Right atrium auricular region (tissue), 2 donors: ENCODE measurements at regions not wholly inside any gene's neighbourhood (a gene's known extent, or its start where the extent isn't known, plus 50 kb on each side); places are given as distances from the start of the nearest gene placed in this dataset.
A peak's percentile ranks its signal among the peaks of the same experiment; 100 is the strongest.
"Not testable (repeated sequence)": the region's sequence is repeated elsewhere in the genome, so short reads cannot be mapped to it uniquely, and the experiment has no call there.

Experiments
- DNase-seq: peaks from one replicate; pipeline ENCODE4 v3.0.0-alpha.2; 2019; ENCODE audit warnings: low spot score
- H3K27ac ChIP-seq, 2 donors: fragments of 200-600 bp; sonication (generic); 1 replicate in 1 of 2; 2 replicates in 1 of 2; pipeline ENCODE4 v1.5.1; 2016 to 2019
- H3K27me3 ChIP-seq, 2 donors: fragments of 200-600 bp; sonication (generic); one replicate each; pipeline versions ENCODE4 v1.5.1 to v1.6.0; 2017 to 2019
- H3K36me3 ChIP-seq: fragments of 200-600 bp; sonication (generic); one replicate; pipeline ENCODE4 v1.5.1; 2016
- H3K4me1 ChIP-seq, 2 donors: fragments of 200-600 bp; sonication (generic); one replicate each; pipeline versions ENCODE4 v1.5.1 to v1.6.0; 2017 to 2019
- H3K4me3 ChIP-seq, 2 donors: fragments of 200-600 bp; sonication (generic); 1 replicate in 1 of 2; 2 replicates in 1 of 2; pipeline ENCODE4 v1.5.1; 2017 to 2019; ENCODE audit warnings: mild to moderate bottlenecking in 1 of 2, moderate library complexity in 1 of 2
- H3K9me3 ChIP-seq, 2 donors: fragments of 200-600 bp; sonication (generic); one replicate each; pipeline ENCODE4 v1.5.1; 2019

DNA sequence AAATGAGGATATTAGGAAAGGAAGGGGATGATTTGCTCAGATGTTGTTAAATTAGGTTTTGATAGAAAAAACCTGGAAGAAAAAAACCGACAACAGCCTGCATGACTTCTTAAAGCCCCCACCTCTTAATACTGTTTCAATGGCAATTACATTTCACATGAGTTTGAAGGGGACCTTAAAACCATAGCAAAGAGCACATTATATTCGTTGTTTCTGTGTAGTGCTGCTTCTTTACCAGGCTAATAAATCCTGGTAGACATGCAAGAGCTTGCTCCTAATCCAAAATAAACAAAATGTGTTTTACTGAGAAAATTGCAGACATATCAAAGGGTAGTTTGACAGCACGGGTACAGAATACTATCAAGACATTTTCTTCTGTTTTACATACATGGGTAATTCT is 154.7 kb upstream of the NIPA1 start:
- not testable (repeated sequence) for H3K27me3 ChIP-seq, H3K4me3 ChIP-seq, H3K36me3 ChIP-seq, H3K27ac ChIP-seq, H3K4me1 ChIP-seq, DNase-seq, H3K9me3 ChIP-seq

GRCh38 chr15:22639983-22640382 is 146.5 kb upstream of the NIPA1 start:
- not testable (repeated sequence) for H3K27me3 ChIP-seq, H3K9me3 ChIP-seq, DNase-seq, H3K36me3 ChIP-seq, H3K4me1 ChIP-seq, H3K4me3 ChIP-seq, H3K27ac ChIP-seq

- not testable (repeated sequence) for H3K4me3 ChIP-seq, DNase-seq, H3K9me3 ChIP-seq, H3K4me1 ChIP-seq, H3K36me3 ChIP-seq, H3K27ac ChIP-seq, H3K27me3 ChIP-seq
These were observed 137.0 kb upstream of the NIPA1 start for GRCh38 chr15:22649458-22649857.

DNA sequence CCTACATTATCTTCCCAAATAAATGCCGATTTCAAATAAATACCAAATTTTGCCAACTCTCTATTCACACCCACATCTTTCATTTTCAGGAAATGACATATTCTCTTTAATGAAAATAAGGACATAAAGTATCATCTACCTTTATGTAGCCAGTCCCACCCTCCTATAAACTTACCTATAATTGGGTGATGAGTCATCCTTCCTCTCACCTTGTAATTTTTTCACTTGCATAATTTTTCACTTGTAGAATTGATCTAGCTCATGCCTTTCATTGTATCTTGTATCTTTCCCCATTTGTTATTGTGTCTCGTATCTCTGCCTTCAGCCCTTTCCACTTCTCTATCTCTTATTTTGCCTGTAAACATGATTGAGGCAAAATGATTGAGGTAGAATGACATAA is 135.3 kb upstream of the NIPA1 start:
- not testable (repeated sequence) for H3K4me3 ChIP-seq, H3K4me1 ChIP-seq, H3K27ac ChIP-seq, H3K9me3 ChIP-seq, H3K36me3 ChIP-seq, H3K27me3 ChIP-seq, DNase-seq

GRCh38 chr15:22664294-22665058 is 122.0 kb upstream of the NIPA1 start:
- H3K27ac ChIP-seq, result peak overlapping the region; percentile 88 to 94
- peak overlapping the region; percentile 58 to 65 for H3K4me3 ChIP-seq

GRCh38 chr15:22665059-22665702 is 121.3 kb upstream of the NIPA1 start:
- not testable (repeated sequence) for H3K27me3 ChIP-seq, H3K9me3 ChIP-seq, DNase-seq, H3K36me3 ChIP-seq, H3K4me1 ChIP-seq
- Histone ChIP-seq H3K4me3 (peak overlapping the region; percentile 58 to 65), H3K27ac (peak overlapping the region; percentile 88 to 94)

More at GRCh38 chr15:22664294-22665058, 122.0 kb upstream of the NIPA1 start:
- not testable (repeated sequence) for H3K4me1 ChIP-seq, H3K36me3 ChIP-seq, H3K9me3 ChIP-seq, DNase-seq, H3K27me3 ChIP-seq

- not testable (repeated sequence) for H3K9me3 ChIP-seq, H3K27me3 ChIP-seq, H3K36me3 ChIP-seq, H3K4me1 ChIP-seq, DNase-seq
- H3K27ac ChIP-seq, result peak overlapping the region; percentile 88 to 94
- peak overlapping the region; percentile 58 to 65 for H3K4me3 ChIP-seq
These were observed 120.7 kb upstream of the NIPA1 start for GRCh38 chr15:22665711-22666110.

DNA sequence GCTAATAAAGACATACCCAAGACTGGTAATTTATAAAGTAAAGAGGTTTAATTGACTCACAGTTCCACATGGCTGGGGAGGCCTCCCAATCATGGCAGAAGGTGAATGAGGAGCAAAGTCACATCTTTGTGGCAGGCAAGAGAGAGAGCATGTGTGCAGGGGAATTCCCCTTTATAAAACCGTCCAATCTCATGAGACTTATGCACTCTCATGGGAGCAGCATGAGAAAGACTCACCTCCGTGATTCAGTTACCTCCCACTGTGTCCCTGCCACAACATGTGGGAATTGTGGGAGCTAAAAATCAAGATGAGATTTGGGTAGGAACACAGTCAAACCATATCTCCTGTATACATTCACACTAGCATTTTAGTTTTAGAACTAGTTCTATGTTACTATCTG is 101.7 kb upstream of the NIPA1 start:
- H3K4me3 ChIP-seq, DNase-seq, H3K36me3 ChIP-seq, H3K4me1 ChIP-seq, H3K9me3 ChIP-seq, H3K27ac ChIP-seq, H3K27me3 ChIP-seq: not testable (repeated sequence)

DNA sequence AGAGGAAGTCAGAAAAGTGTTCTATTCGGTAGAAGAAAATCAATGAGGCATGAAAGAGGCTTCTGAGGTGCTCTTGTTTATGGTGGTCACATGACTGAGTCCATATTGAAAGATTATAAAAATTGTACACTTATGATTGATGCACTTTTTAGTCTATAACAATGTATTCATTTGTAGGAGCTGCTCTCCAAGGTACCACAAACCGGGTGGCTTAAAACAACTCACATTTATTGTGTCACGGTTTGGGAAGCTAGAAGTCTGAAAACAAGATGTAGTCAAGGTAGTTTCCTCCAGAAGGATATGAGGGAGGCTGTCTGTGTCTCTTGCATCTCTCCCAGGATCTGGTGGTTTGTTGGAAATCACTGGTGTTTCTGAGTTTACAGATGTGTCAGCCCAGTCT is 86.6 kb upstream of the NIPA1 start:
- H3K9me3 ChIP-seq, H3K36me3 ChIP-seq, H3K27ac ChIP-seq, H3K4me3 ChIP-seq, H3K27me3 ChIP-seq, DNase-seq, H3K4me1 ChIP-seq: not testable (repeated sequence)

- H3K36me3 ChIP-seq, H3K4me1 ChIP-seq, DNase-seq, H3K27ac ChIP-seq, H3K27me3 ChIP-seq, H3K9me3 ChIP-seq, H3K4me3 ChIP-seq: not testable (repeated sequence)
These were observed 75.6 kb upstream of the NIPA1 start for GRCh38 chr15:22710831-22711341.

GRCh38 chr15:22713933-22714332 is 72.5 kb upstream of the NIPA1 start:
- H3K36me3 ChIP-seq, H3K27me3 ChIP-seq, DNase-seq, H3K9me3 ChIP-seq, H3K4me1 ChIP-seq: not testable (repeated sequence)
- H3K27ac ChIP-seq, result peak overlapping the region; percentile 55 to 81
- H3K4me3 ChIP-seq, result peak overlapping the region; percentile 44 to 49

DNA sequence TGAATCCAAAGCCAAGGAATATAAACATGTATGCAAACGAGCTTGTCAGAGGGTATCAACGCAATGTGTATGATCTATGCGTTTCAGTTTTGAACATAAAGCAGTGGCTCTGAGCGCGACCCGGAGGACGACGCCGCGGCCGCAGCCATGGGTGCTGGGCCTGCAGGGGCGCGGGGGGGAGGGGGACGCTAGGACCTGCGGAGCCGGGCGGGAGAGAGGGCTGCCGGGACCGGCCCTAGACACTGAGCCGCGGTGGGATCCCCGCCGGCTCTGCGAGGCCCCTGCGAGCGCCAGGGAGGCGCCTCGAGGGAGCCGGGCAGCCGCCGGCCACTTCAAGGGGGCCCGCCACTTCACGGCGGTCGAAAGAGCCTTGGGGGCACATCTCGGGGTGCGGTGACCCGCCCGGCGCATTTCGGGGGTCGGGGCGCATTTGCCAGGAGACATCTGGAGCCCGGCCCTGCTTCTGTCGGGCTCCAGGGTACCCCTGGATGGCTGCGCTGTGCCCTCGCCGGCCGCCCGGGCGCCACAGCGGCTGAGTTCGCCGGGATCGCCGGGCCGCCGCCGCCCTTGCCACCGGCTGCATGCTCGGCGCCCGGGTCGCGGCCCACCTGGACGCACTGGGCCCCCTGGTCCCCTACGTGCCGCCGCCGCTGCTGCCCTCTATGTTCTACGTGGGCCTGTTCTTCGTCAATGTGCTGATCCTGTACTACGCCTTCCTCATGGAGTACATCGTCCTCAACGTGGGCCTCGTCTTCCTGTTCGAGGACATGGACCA is 71.9 kb upstream of the NIPA1 start:
- not testable (repeated sequence) for DNase-seq
- peak overlapping the region; percentile 55 to 81 for H3K27ac ChIP-seq

GRCh38 chr15:22715133-22715845 is 71.2 kb upstream of the NIPA1 start:
- H3K4me1 ChIP-seq, H3K27me3 ChIP-seq, H3K36me3 ChIP-seq, H3K9me3 ChIP-seq, DNase-seq: not testable (repeated sequence)
- H3K4me3 ChIP-seq, result peak overlapping the region; percentile 38 to 47
- peak overlapping the region; percentile 39 to 74 for H3K27ac ChIP-seq

More for the DNA sequence above, 71.9 kb upstream of the NIPA1 start:
- H3K4me3 ChIP-seq, result peak overlapping the region; percentile 44 to 49
- not testable (repeated sequence) for H3K36me3 ChIP-seq, H3K9me3 ChIP-seq, H3K4me1 ChIP-seq, H3K27me3 ChIP-seq
